AG04449 (cell line): ENCODE measurements at regions not wholly inside any gene's neighbourhood (a gene's known extent, or its start where the extent isn't known, plus 50 kb on each side); places are given as distances from the start of the nearest gene placed in this dataset.
A peak's percentile ranks its signal among the peaks of the same experiment; 100 is the strongest.

Experiments
- CTCF ChIA-PET: fragments of 350-600 bp; formaldehyde crosslinking; extraction: SDS; loops from one replicate; lab custom pipeline; 2021; ENCODE audit warnings: antibody characterized with exemption; lab: Yijun Ruan, JAX
- POLR2A ChIA-PET: fragments of 400-600, 350-600 bp; formaldehyde crosslinking; extraction: SDS; loops from one replicate; lab custom pipeline; 2020; ENCODE audit warnings: antibody characterized with exemption, inconsistent platforms; lab: Yijun Ruan, JAX
- DNase-seq: peaks from one replicate; pipeline ENCODE4 v3.0.0-alpha.2; 2010; ENCODE audit warnings: low read depth, low spot score
- H3K4me3 ChIP-seq: 2 replicates; pipeline ENCODE4 v1.5.1; 2011; ENCODE audit warnings: low read depth, mild to moderate bottlenecking, control low read depth, low read length
- CTCF ChIP-seq: IDR thresholded peaks from one replicate; pipeline ENCODE4 v1.5.1; 2011; ENCODE audit warnings: mild to moderate bottlenecking, moderate library complexity, low read length, control low read depth, inconsistent platforms; ENCODE audit not compliant: insufficient read depth; ENCODE audit errors: missing control alignments

- H3K4me3 ChIP-seq, result no peak overlapping the region
- DNase-seq, result no peak
- ChIA-PET POLR2A (interaction anchor here (0.6 to 1.5 kb wide), 4 partner anchors 13 to 144 kb away, joined by 3 to 4 read pairs (median 3); no protein-coding TSS in a partner anchor), CTCF (interaction anchor here (0.7 kb wide), 1 partner anchor 181 kb away, joined by 3 read pairs; no protein-coding TSS in a partner anchor)
- TF ChIP-seq CTCF, result no peak
These were observed 84.3 kb upstream of the PGRMC2 start for GRCh38 chr4:128371876-128372275.

DNA sequence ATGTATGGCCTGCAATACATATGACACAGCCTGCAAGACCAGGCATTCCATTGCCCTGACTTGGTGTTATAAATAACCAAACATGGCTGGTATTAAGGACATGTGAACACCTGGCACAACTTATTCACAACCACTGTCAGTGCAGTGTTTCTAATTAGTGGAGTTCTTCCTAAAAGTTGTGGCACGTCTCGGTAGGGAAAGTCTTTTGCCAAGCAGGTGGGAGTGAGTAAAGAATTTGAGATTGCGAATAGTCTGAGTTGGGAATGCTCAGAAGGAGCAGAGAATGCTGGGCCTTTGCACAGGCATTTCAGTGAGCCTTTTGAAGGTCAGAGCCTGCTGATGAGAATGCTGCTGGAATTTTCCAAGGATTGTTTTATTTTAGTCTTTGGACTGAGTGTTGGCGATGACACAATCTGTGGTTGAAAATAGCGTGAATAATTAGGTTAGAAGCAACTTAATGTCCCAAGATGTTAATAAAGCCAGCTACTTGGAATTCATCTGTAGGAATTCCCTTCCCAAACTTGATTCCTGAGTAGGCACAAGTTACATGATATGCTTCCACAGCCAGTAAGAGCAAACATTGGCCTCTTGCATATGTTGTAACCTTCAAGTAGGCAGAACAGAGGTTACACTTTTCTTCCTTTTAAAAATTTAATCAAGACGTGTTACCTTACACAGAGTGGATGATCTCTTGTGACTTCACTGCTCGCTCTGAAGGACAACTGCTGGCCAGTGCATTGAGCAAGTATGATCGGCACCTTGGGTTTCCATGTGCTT lies 83.6 kb upstream of the PGRMC2 start:
- no peak for TF ChIP-seq CTCF
- ChIA-PET POLR2A (interaction anchor here (0.6 to 1.5 kb wide), 4 partner anchors 13 to 143 kb away, joined by 3 to 4 read pairs (median 3); no protein-coding TSS in a partner anchor), CTCF (interaction anchor here (0.7 to 1.1 kb wide), 2 partner anchors 8 to 180 kb away, joined by 3 to 4 read pairs; no protein-coding TSS in a partner anchor)
- H3K4me3 ChIP-seq, result no peak overlapping the region
- DNase-seq, result peak; percentile 86

- TF ChIP-seq CTCF, result no peak
- ChIA-PET POLR2A (interaction anchor here (1.0 kb wide), 1 partner anchor 8 kb away, joined by 3 read pairs; no protein-coding TSS in a partner anchor), CTCF (interaction anchor here (0.6 kb wide), 1 partner anchor 176 kb away, joined by 3 read pairs; no protein-coding TSS in a partner anchor)
- no peak for DNase-seq
- H3K4me3 ChIP-seq, result no peak overlapping the region
These were observed 78.6 kb upstream of the PGRMC2 start for GRCh38 chr4:128366212-128366611.

DNA sequence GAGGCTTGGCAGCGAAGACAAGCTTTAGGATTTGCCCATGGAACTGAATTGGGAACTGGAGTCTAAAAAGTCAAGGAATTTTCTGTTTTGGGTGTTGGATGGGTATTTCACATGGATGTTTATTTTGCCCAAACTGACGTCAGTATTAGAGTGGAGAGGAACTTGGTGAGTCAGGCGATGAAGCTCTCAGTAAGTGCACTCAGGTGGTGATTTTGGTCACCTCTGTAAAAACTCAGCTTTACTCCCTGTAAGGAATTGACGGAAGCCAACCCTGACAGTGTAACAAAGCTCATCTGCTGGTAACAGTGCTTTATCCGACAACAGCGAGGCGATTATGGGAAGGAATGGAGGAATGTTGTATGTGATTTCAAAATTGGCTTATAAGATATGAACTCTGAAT lies 77.0 kb upstream of the PGRMC2 start:
- DNase-seq, result no peak
- no peak overlapping the region for H3K4me3 ChIP-seq
- ChIA-PET POLR2A (no interaction called here), CTCF (interaction anchor here (1.8 kb wide), 2 partner anchors 11 to 14 kb away, joined by 6 to 7 read pairs; no protein-coding TSS in a partner anchor)
- no peak for TF ChIP-seq CTCF

- CTCF ChIA-PET, result interaction anchor here (1.8 kb wide), 2 partner anchors 11 to 15 kb away, joined by 6 to 7 read pairs; no protein-coding TSS in a partner anchor
- no peak for TF ChIP-seq CTCF
- no peak overlapping the region for H3K4me3 ChIP-seq
- DNase-seq, result no peak
- POLR2A ChIA-PET, result no interaction called here
These were observed 76.4 kb upstream of the PGRMC2 start for GRCh38 chr4:128363966-128364365.

- no peak overlapping the region for H3K4me3 ChIP-seq
- ChIA-PET POLR2A (no interaction called here), CTCF (no interaction called here)
- no peak for DNase-seq
- no peak for TF ChIP-seq CTCF
These were observed 75.1 kb upstream of the PGRMC2 start for GRCh38 chr4:128362760-128363159.
